Astrocyte (in vitro differentiated cells and primary cell): ENCODE measurements at regions not wholly inside any gene's neighbourhood (a gene's known extent, or its start where the extent isn't known, plus 50 kb on each side); places are given as distances from the start of the nearest gene placed in this dataset.

Source experiments
- DNase-seq: peaks from one replicate; pipeline ENCODE4 v3.0.0-alpha.2; 2010; ENCODE audit warnings: low read depth
- FAIRE-seq: peaks from 2 replicates; lab custom pipeline; 2011; peaks lifted over from hg19 to GRCh38; lab: Jason Lieb, UNC
- H2AFZ ChIP-seq: 2 replicates; pipeline ENCODE4 v1.6.0; 2012; ENCODE audit warnings: low read depth, low read length, inconsistent platforms
- H3K27ac ChIP-seq: 2 replicates; pipeline ENCODE4 v1.5.1; 2011; ENCODE audit warnings: low read depth, low read length, inconsistent platforms
- H3K27me3 ChIP-seq: 2 replicates; pipeline ENCODE4 v1.6.0; 2011; ENCODE audit warnings: low read length, inconsistent platforms; ENCODE audit not compliant: insufficient read depth
- H3K36me3 ChIP-seq: 2 replicates; pipeline ENCODE4 v1.5.1; 2011; ENCODE audit warnings: low read length, inconsistent platforms; ENCODE audit not compliant: insufficient read depth
- H3K4me1 ChIP-seq: 2 replicates; pipeline ENCODE4 v1.5.1; 2011; ENCODE audit warnings: low read length, inconsistent platforms; ENCODE audit not compliant: insufficient read depth
- H3K4me2 ChIP-seq: 2 replicates; pipeline ENCODE4 v1.6.0; 2012; ENCODE audit warnings: low read length, inconsistent platforms
- H3K4me3 ChIP-seq: 2 replicates; pipeline ENCODE4 v1.5.1; 2011; ENCODE audit warnings: low read depth, mild to moderate bottlenecking, low read length, inconsistent platforms; ENCODE audit not compliant: insufficient read depth
- H3K79me2 ChIP-seq: 2 replicates; pipeline ENCODE4 v1.6.0; 2012; ENCODE audit warnings: mild to moderate bottlenecking, low read length, inconsistent platforms; ENCODE audit not compliant: insufficient read depth
- H3K9ac ChIP-seq: 2 replicates; pipeline ENCODE4 v1.6.0; 2012; ENCODE audit warnings: mild to moderate bottlenecking, low read length, inconsistent platforms
- H3K9me3 ChIP-seq: 2 replicates; pipeline ENCODE4 v1.5.1; 2012; ENCODE audit warnings: low read depth, mild to moderate bottlenecking, low read length, inconsistent platforms; ENCODE audit not compliant: insufficient read depth
- H4K20me1 ChIP-seq: 2 replicates; pipeline ENCODE4 v1.6.0; 2012; ENCODE audit warnings: low read length, inconsistent platforms; ENCODE audit not compliant: insufficient read depth
- H3K27ac Mint-ChIP-seq: one replicate; pipeline ENCODE4 v1.8.0; 2021; ENCODE audit warnings: mild to moderate bottlenecking, mixed read lengths; ENCODE audit not compliant: unreplicated experiment
- H3K27me3 Mint-ChIP-seq: one replicate; pipeline ENCODE4 v1.8.0; 2021; ENCODE audit warnings: low read depth, mixed read lengths; ENCODE audit not compliant: unreplicated experiment
- H3K36me3 Mint-ChIP-seq: one replicate; pipeline ENCODE4 v1.8.0; 2021; ENCODE audit warnings: low read depth, mixed read lengths; ENCODE audit not compliant: unreplicated experiment
- H3K4me1 Mint-ChIP-seq: one replicate; pipeline ENCODE4 v1.8.0; 2021; ENCODE audit warnings: low read depth, mixed read lengths; ENCODE audit not compliant: unreplicated experiment
- H3K4me3 Mint-ChIP-seq: one replicate; pipeline ENCODE4 v1.8.0; 2021; ENCODE audit warnings: mild to moderate bottlenecking, moderate library complexity, mixed read lengths; ENCODE audit not compliant: unreplicated experiment
- H3K9me3 Mint-ChIP-seq: one replicate; pipeline ENCODE4 v1.8.0; 2021; ENCODE audit warnings: mild to moderate bottlenecking, mixed read lengths; ENCODE audit not compliant: unreplicated experiment
- EZH2 ChIP-seq: IDR thresholded peaks from 2 replicates; pipeline ENCODE4 v1.6.1; 2012; ENCODE audit warnings: mild to moderate bottlenecking, low read length, inconsistent platforms; ENCODE audit not compliant: insufficient read depth
- TF ChIP-seq, protein P1 (sequence below): IDR thresholded peaks from 2 replicates; pipeline ENCODE4 v1.5.1; 2011; ENCODE audit warnings: low read depth, mild to moderate bottlenecking, inconsistent platforms, low read length, moderate library complexity; ENCODE audit not compliant: insufficient read depth

DNA sequence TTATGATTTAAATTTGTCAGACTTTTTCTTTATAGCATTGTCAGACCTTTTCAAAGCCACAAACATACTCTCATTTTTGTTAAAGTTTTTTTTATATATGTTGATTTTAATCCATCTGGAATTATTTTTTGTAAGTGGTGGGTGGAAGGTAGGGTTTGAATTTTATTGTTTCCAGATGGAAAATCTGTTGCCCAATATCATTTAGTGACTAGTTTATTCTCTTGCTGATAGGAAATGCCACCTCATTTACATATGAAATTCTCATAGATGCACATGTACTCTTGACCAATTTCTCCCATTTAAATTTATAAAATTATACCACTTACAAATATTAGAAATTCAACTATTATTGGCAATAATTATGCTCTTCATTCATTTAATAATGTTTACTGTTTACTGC is 52.1 kb upstream of the PLCB1 start:
- Mint-ChIP-seq H3K27ac (no peak overlapping the region), H3K4me1 (peaks cover 4% of the 10 kb centered on the region), H3K4me3 (no peak overlapping the region), H3K36me3 (no peaks in the 10 kb centered on the region), H3K9me3 (no peaks in the 10 kb centered on the region), H3K27me3 (no peaks in the 10 kb centered on the region)
- Histone ChIP-seq H3K4me3 (no peak overlapping the region), H2AFZ (no peak overlapping the region), H3K79me2 (no peaks in the 10 kb centered on the region), H4K20me1 (no peaks in the 10 kb centered on the region), H3K9ac (no peak overlapping the region), H3K27ac (no peak overlapping the region), H3K27me3 (no peaks in the 10 kb centered on the region), H3K4me2 (no peak overlapping the region), H3K9me3 (no peaks in the 10 kb centered on the region), H3K4me1 (no peaks in the 10 kb centered on the region), H3K36me3 (no peaks in the 10 kb centered on the region)
- TF ChIP-seq, protein P1, sequence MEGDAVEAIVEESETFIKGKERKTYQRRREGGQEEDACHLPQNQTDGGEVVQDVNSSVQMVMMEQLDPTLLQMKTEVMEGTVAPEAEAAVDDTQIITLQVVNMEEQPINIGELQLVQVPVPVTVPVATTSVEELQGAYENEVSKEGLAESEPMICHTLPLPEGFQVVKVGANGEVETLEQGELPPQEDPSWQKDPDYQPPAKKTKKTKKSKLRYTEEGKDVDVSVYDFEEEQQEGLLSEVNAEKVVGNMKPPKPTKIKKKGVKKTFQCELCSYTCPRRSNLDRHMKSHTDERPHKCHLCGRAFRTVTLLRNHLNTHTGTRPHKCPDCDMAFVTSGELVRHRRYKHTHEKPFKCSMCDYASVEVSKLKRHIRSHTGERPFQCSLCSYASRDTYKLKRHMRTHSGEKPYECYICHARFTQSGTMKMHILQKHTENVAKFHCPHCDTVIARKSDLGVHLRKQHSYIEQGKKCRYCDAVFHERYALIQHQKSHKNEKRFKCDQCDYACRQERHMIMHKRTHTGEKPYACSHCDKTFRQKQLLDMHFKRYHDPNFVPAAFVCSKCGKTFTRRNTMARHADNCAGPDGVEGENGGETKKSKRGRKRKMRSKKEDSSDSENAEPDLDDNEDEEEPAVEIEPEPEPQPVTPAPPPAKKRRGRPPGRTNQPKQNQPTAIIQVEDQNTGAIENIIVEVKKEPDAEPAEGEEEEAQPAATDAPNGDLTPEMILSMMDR: no peak
- FAIRE-seq: no peak
- DNase-seq: no peak

DNA sequence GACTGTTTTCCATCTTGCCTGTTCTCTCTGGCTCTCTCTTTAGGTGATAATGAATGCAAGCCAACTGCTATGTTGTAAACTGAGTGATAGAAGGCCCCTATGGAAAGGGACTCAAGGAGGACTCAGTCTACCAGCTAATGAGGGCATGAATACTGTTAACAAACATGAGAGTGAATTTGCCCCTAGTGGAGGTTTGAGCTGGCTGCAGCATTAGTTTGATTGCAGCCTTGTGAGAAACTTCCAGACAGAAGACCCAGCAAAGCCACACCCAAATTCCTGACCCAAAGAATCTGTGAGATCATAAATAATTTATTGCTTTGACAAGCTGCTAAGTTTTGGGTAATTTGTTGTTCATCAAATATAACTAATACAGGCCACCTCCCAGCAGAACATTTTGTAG is 50.0 kb upstream of the PLCB1 start:
- no peak overlapping the region for H3K4me3 ChIP-seq
- no peaks in the 10 kb centered on the region for H3K9me3 Mint-ChIP-seq
- H4K20me1 ChIP-seq: no peaks in the 10 kb centered on the region
- no peaks in the 10 kb centered on the region for H3K4me1 ChIP-seq
- H3K4me3 Mint-ChIP-seq: no peak overlapping the region
- TF ChIP-seq, protein P1: peak; percentile 20
- no peak for TF ChIP-seq EZH2
- no peaks in the 10 kb centered on the region for H3K36me3 Mint-ChIP-seq
- no peaks in the 10 kb centered on the region for H3K79me2 ChIP-seq
- no peaks in the 10 kb centered on the region for H3K27me3 ChIP-seq
- H2AFZ ChIP-seq: no peak overlapping the region
- no peak overlapping the region for H3K4me2 ChIP-seq
- H3K27ac ChIP-seq: no peak overlapping the region
- FAIRE-seq (no peak), DNase-seq (no peak)
- H3K9me3 ChIP-seq: no peaks in the 10 kb centered on the region
- H3K27me3 Mint-ChIP-seq: no peaks in the 10 kb centered on the region
- peaks cover 4% of the 10 kb centered on the region for H3K4me1 Mint-ChIP-seq
- H3K9ac ChIP-seq: no peak overlapping the region
- H3K27ac Mint-ChIP-seq: no peak overlapping the region
- H3K36me3 ChIP-seq: no peaks in the 10 kb centered on the region
